Endothelial cell of umbilical vein (primary cell): ENCODE measurements at regions not wholly inside any gene's neighbourhood (a gene's known extent, or its start where the extent isn't known, plus 50 kb on each side); places are given as distances from the start of the nearest gene placed in this dataset.

Source experiments
- BruUV-seq: library from RNA; stranded (reverse); fragments of 400-500 nt; replicated peaks from 2 replicates; lab custom pipeline; 2021; lab: Mats Ljungman, UMichigan
- CTCF ChIA-PET: fragments of 300-600, 350-600 bp; sonication (Branson Sonifier 250); formaldehyde crosslinking; loops from one replicate; lab custom pipeline; 2021; ENCODE audit warnings: antibody characterized with exemption, inconsistent platforms; lab: Charles Lee
- POLR2A ChIA-PET: fragments of 300-600, 350-600 bp; sonication (Branson Sonifier 250); formaldehyde crosslinking; loops from one replicate; lab custom pipeline; 2021; ENCODE audit warnings: antibody characterized with exemption, inconsistent platforms; lab: Charles Lee
- DNase-seq: peaks from one replicate; pipeline ENCODE4 v3.0.0-alpha.2; 2011; ENCODE audit warnings: low read depth, low spot score
- FAIRE-seq: peaks from 2 replicates; lab custom pipeline; 2011; peaks lifted over from hg19 to GRCh38; lab: Jason Lieb, UNC
- H2AFZ ChIP-seq: 2 replicates; pipeline ENCODE4 v1.6.0; 2012; ENCODE audit warnings: low read depth, low read length, control low read depth, inconsistent platforms
- H3K27ac ChIP-seq: 2 replicates; pipeline ENCODE4 v1.5.1; 2011; ENCODE audit warnings: low read depth, mild to moderate bottlenecking, control low read depth, low read length, moderate library complexity; ENCODE audit not compliant: insufficient read depth
- H3K27me3 ChIP-seq, 2 experiments: 2 replicates each; pipeline versions ENCODE4 v1.6.0 to v1.6.1; 2011; ENCODE audit warnings: low read length in 2 of 2, mixed read lengths in 1 of 2; ENCODE audit not compliant: control insufficient read depth in 2 of 2, insufficient read depth in 2 of 2
- H3K36me3 ChIP-seq, 2 experiments: 2 replicates in 1 of 2; 3 replicates in 1 of 2; pipeline ENCODE4 v1.5.1; 2011; ENCODE audit warnings: low read length in 2 of 2, mild to moderate bottlenecking in 1 of 2, moderate library complexity in 1 of 2; ENCODE audit not compliant: control insufficient read depth in 2 of 2, insufficient read depth in 2 of 2; ENCODE audit errors: extremely low read depth in 1 of 2
- H3K4me1 ChIP-seq: 3 replicates; pipeline ENCODE4 v1.5.1; 2011; ENCODE audit warnings: mild to moderate bottlenecking, low read length; ENCODE audit not compliant: control insufficient read depth, insufficient read depth; ENCODE audit errors: extremely low read depth
- H3K4me2 ChIP-seq: 2 replicates; pipeline ENCODE4 v1.6.1; 2011; ENCODE audit warnings: low read length, control low read depth, mixed read lengths; ENCODE audit not compliant: insufficient read depth
- H3K4me3 ChIP-seq, 3 experiments: fragments of 200-600 bp in 1 of 3; sonication (generic), shearing (Covaris generic) in 1 of 3; replicated peaks in 1 of 3; 2 replicates each; pipeline ENCODE4 v1.5.1; 2011 to 2016; ENCODE audit warnings: control low read depth in 3 of 3, low read length in 3 of 3, mild to moderate bottlenecking in 2 of 3, inconsistent platforms in 1 of 3, low read depth in 1 of 3, moderate library complexity in 1 of 3; ENCODE audit not compliant: insufficient read depth in 1 of 3
- H3K79me2 ChIP-seq: 2 replicates; pipeline ENCODE4 v1.6.0; 2012; ENCODE audit warnings: low read length, inconsistent platforms; ENCODE audit not compliant: control insufficient read depth, insufficient read depth
- H3K9ac ChIP-seq: replicated peaks from 2 replicates; pipeline ENCODE3; 2011; ENCODE audit warnings: low read length, control low read depth; ENCODE audit not compliant: insufficient read depth; ENCODE audit errors: extremely low read depth
- H3K9me1 ChIP-seq: replicated peaks from 3 replicates; pipeline ENCODE4 v1.6.0; 2011; ENCODE audit warnings: mild to moderate bottlenecking, low read length; ENCODE audit not compliant: control insufficient read depth, insufficient read depth; ENCODE audit errors: extremely low read depth
- H3K9me3 ChIP-seq: replicated peaks from 2 replicates; pipeline ENCODE4 v1.5.1; 2012; ENCODE audit warnings: low read length, inconsistent platforms; ENCODE audit not compliant: control insufficient read depth, insufficient read depth
- H4K20me1 ChIP-seq: replicated peaks from 2 replicates; pipeline ENCODE3; 2011; ENCODE audit warnings: mild to moderate bottlenecking, low read length; ENCODE audit not compliant: control insufficient read depth, insufficient read depth; ENCODE audit errors: extremely low read depth
- CTCF ChIP-seq, 2 donors: IDR thresholded peaks; 1 replicate in 1 of 2; 2 replicates in 1 of 2; pipeline ENCODE4 v1.5.1; 2011; ENCODE audit warnings: low read length in 2 of 2, mild to moderate bottlenecking in 2 of 2, moderate library complexity in 2 of 2, control low read depth in 1 of 2, inconsistent platforms in 1 of 2, low read depth in 1 of 2; ENCODE audit not compliant: insufficient read depth in 1 of 2; ENCODE audit errors: extremely low read depth in 1 of 2
- EZH2 ChIP-seq: IDR thresholded peaks from 2 replicates; pipeline ENCODE4 v1.6.1; 2012; ENCODE audit warnings: borderline replicate concordance, low read depth, mild to moderate bottlenecking, moderate library complexity, low read length, inconsistent platforms; ENCODE audit not compliant: severe bottlenecking
- FOS ChIP-seq: IDR thresholded peaks from 2 replicates; pipeline ENCODE4 v1.6.1; 2011; ENCODE audit warnings: mild to moderate bottlenecking, low read length, moderate library complexity, borderline replicate concordance; ENCODE audit not compliant: insufficient read depth
- GATA2 ChIP-seq: IDR thresholded peaks from 2 replicates; pipeline ENCODE4 v1.7.0; 2011; ENCODE audit warnings: low read depth, mild to moderate bottlenecking, moderate library complexity, mixed read lengths, low read length; ENCODE audit not compliant: insufficient read length, insufficient read depth
- JUN ChIP-seq: IDR thresholded peaks from 2 replicates; pipeline ENCODE4 v1.6.1; 2011; ENCODE audit warnings: borderline replicate concordance, low read depth; ENCODE audit not compliant: insufficient read length, insufficient read depth
- MAX ChIP-seq: IDR thresholded peaks from 2 replicates; pipeline ENCODE4 v1.6.1; 2011; ENCODE audit not compliant: insufficient read depth, insufficient read length
- MYC ChIP-seq: IDR thresholded peaks from one replicate; pipeline ENCODE4 v1.6.1; 2011; ENCODE audit warnings: mild to moderate bottlenecking, low read depth, low read length
- POLR2A ChIP-seq: IDR thresholded peaks from 2 replicates; pipeline ENCODE4 v1.6.1; 2012; ENCODE audit warnings: low read depth, mild to moderate bottlenecking, control low read depth, low read length
- POLR2AphosphoS5 ChIP-seq: IDR thresholded peaks from 2 replicates; pipeline ENCODE4 v1.6.1; 2012; ENCODE audit warnings: low read depth, mild to moderate bottlenecking, control low read depth, low read length, moderate library complexity; ENCODE audit not compliant: insufficient read depth
- dilution Hi-C: fragments of 300-500 bp; cut with MboI; formaldehyde crosslinking; loops from one replicate; pipeline ENCODE4 v1.15.0; 2019; ENCODE audit warnings: low sequenced_read_pairs; ENCODE audit not compliant: extremely low pct_ligation_motif_present
- intact Hi-C: fragments of 100-400 bp; cut with micrococcal nuclease; formaldehyde crosslinking; loops from one replicate; pipeline ENCODE4 v1.10.0; 2022

- dilution Hi-C loops (no loop called here), intact Hi-C loops (no loop called here)
- H3K9me3 ChIP-seq = peaks cover 4% of the 10 kb centered on the region
- no peaks in the 10 kb centered on the region for H3K36me3 ChIP-seq
- no peak for TF ChIP-seq POLR2A
- no peak for TF ChIP-seq JUN
- no peak for TF ChIP-seq MAX
- no peak for TF ChIP-seq CTCF (IDR thresholded peaks at IDR 0.05; ENCODE audit: extremely low read depth in 1 of 2, insufficient read depth in 1 of 2, low read depth in 1 of 2, low read length in 2 of 2)
- H3K9ac ChIP-seq = no peak overlapping the region
- ChIA-PET POLR2A (no interaction called here), CTCF (no interaction called here)
- no peak overlapping the region for H3K4me3 ChIP-seq
- H4K20me1 ChIP-seq = no peaks in the 10 kb centered on the region
- H3K4me1 ChIP-seq = no peaks in the 10 kb centered on the region
- no peak overlapping the region for H2AFZ ChIP-seq
- H3K9me1 ChIP-seq = no peaks in the 10 kb centered on the region
- no peaks in the 10 kb centered on the region for H3K27me3 ChIP-seq
- no peak overlapping the region for H3K4me2 ChIP-seq
- BruUV-seq = no TSS peak
- no peaks in the 10 kb centered on the region for H3K79me2 ChIP-seq
- no peak for DNase-seq
- no peak for FAIRE-seq
- H3K27ac ChIP-seq = no peak overlapping the region
Observed at GRCh38 chr16:26542198-26542597, 524.5 kb upstream of the C16orf82 start.

GRCh38 chr16:26546573-26546972 is 520.2 kb upstream of the C16orf82 start:
- no peak for DNase-seq

More at GRCh38 chr16:26546573-26546972, 520.2 kb upstream of the C16orf82 start:
- Histone ChIP-seq H3K79me2 (no peaks in the 10 kb centered on the region), H3K4me2 (no peak overlapping the region), H4K20me1 (no peaks in the 10 kb centered on the region), H3K9me3 (peaks cover 4% of the 10 kb centered on the region), H3K27me3 (no peaks in the 10 kb centered on the region), H3K4me1 (no peaks in the 10 kb centered on the region), H3K36me3 (no peaks in the 10 kb centered on the region), H3K27ac (no peak overlapping the region), H3K4me3 (no peak overlapping the region), H3K9ac (no peak overlapping the region), H3K9me1 (no peaks in the 10 kb centered on the region), H2AFZ (no peak overlapping the region)
- POLR2A ChIA-PET = no interaction called here
- TF ChIP-seq POLR2AphosphoS5 (no peak), MYC (no peak), POLR2A (no peak), FOS (no peak), MAX (no peak), GATA2 (no peak), EZH2 (no peak), JUN (no peak), CTCF (IDR thresholded peaks at IDR 0.05; ENCODE audit: extremely low read depth in 1 of 2, insufficient read depth in 1 of 2, low read depth in 1 of 2, low read length in 2 of 2) (no peak)
- CTCF ChIA-PET = no interaction called here
- no peak for FAIRE-seq
- intact Hi-C loops = no loop called here
- dilution Hi-C loops = no loop called here
- BruUV-seq = no TSS peak
